ENCODE measurements at regions not wholly inside any gene's neighbourhood (a gene's known extent, or its start where the extent isn't known, plus 50 kb on each side); places are given as distances from the start of the nearest gene placed in this dataset.

- no peak for DNase-seq (ENCODE audit: low spot score)
These were observed 50.0 kb upstream of the ADPGK start for GRCh38 chr15:72833561-72833960.
